Sigmoid colon (tissue), 4 donors: ENCODE measurements at regions not wholly inside any gene's neighbourhood (a gene's known extent, or its start where the extent isn't known, plus 50 kb on each side); places are given as distances from the start of the nearest gene placed in this dataset.

Experiments used
- CTCF ChIP-seq, 4 experiments: fragments of 450-650 bp in 3 of 4; fragments of 200-600 bp in 1 of 4; IDR thresholded peaks; one replicate each; pipeline ENCODE4 v1.5.1; 2016 to 2019; ENCODE audit warnings: antibody characterized with exemption in 4 of 4, mild to moderate bottlenecking in 3 of 4, moderate library complexity in 2 of 4
- EP300 ChIP-seq, 4 donors: sonication (generic); formaldehyde crosslinking; IDR thresholded peaks; one replicate each; pipeline ENCODE4 v1.6.1; 2017; ENCODE audit warnings: antibody characterized with exemption in 4 of 4
- POLR2A ChIP-seq, 2 donors: fragments of 450-650 bp; IDR thresholded peaks; one replicate each; pipeline ENCODE4 v1.6.1; 2016; ENCODE audit warnings: antibody characterized with exemption in 2 of 2, mild to moderate bottlenecking in 2 of 2, moderate library complexity in 2 of 2
- POLR2AphosphoS5 ChIP-seq, 4 donors: sonication (generic); formaldehyde crosslinking; IDR thresholded peaks; one replicate each; pipeline ENCODE4 v1.6.1; 2017; ENCODE audit warnings: antibody characterized with exemption in 4 of 4

GRCh38 chr2:183390109-183390508 is 265.9 kb downstream of the NUP35 start:
- no peak for TF ChIP-seq CTCF (IDR thresholded peaks at IDR 0.05)
- no peak for TF ChIP-seq POLR2A (IDR thresholded peaks at IDR 0.05)
- no peak for TF ChIP-seq EP300 (IDR thresholded peaks at IDR 0.05)
- no peak for TF ChIP-seq POLR2AphosphoS5 (IDR thresholded peaks at IDR 0.05)
